GM19463 (cell line): ENCODE measurements at regions not wholly inside any gene's neighbourhood (a gene's known extent, or its start where the extent isn't known, plus 50 kb on each side); places are given as distances from the start of the nearest gene placed in this dataset.

Source experiments
- ATAC-seq: cut with Tn5 transposase; IDR thresholded peaks from one replicate; pipeline ENCODE4 v1.9.1; 2021; ENCODE audit warnings: mild to moderate bottlenecking, moderate library complexity; ENCODE audit not compliant: unreplicated experiment

- ATAC-seq = no peak
Observed at GRCh38 chr4:79034544-79034943, 95.3 kb upstream of the PAQR3 start.

- no peak for ATAC-seq
Observed at GRCh38 chr4:79030973-79031372, 91.7 kb upstream of the PAQR3 start.

GRCh38 chr4:79027656-79028055, 88.4 kb upstream of the PAQR3 start:
- no peak for ATAC-seq

GRCh38 chr4:79025170-79025569, 85.9 kb upstream of the PAQR3 start:
- no peak for ATAC-seq

GRCh38 chr4:79023799-79024770, 84.8 kb upstream of the PAQR3 start:
- no peak for ATAC-seq

GRCh38 chr4:79022529-79022928, 83.3 kb upstream of the PAQR3 start:
- no peak for ATAC-seq

- no peak for ATAC-seq
Observed at GRCh38 chr4:79017481-79017880, 78.2 kb upstream of the PAQR3 start.

DNA sequence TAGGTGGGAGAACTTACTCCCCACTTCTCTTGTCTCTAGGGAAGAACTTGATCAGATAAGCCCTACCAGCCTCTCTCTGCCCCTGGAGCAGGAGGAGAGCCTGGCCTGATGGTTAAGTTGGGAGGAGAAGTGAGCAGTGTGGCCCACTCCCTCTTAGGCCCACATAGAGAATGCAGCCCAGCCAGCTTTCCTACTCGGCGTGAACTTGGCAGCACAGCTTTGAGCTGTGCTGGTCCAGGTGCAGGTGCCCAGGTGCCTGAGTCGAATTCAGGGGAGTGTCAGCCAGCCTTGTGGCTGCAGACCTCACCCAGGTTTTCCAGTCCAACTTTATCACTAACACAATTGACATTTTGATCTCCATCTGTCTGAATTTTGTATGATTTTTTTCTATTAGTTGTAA, 77.6 kb upstream of the PAQR3 start:
- ATAC-seq = no peak

- no peak for ATAC-seq
Observed at GRCh38 chr4:79015411-79015810, 76.2 kb upstream of the PAQR3 start.

- no peak for ATAC-seq
Observed at GRCh38 chr4:79014230-79014629, 75.0 kb upstream of the PAQR3 start.

- ATAC-seq = no peak
Observed at GRCh38 chr4:79013756-79014155, 74.5 kb upstream of the PAQR3 start.

- ATAC-seq = no peak
Observed at GRCh38 chr4:78990938-78991810, 51.9 kb upstream of the PAQR3 start.

GRCh38 chr4:78989697-78990270, 50.5 kb upstream of the PAQR3 start:
- ATAC-seq = no peak
